ENCODE measurements at regions not wholly inside any gene's neighbourhood (a gene's known extent, or its start where the extent isn't known, plus 50 kb on each side); places are given as distances from the start of the nearest gene placed in this dataset.

GRCh38 chr9:16221366-16221765 lies 649.1 kb downstream of the BNC2 start:
- Histone ChIP-seq H3K4me3 (ENCODE audit: low read depth, low read length, poor library complexity, severe bottlenecking) (no peak overlapping the region), H3K36me3 (ENCODE audit: insufficient read depth, low read length) (no peaks in the 10 kb centered on the region), H3K79me2 (ENCODE audit: insufficient read depth, low read length) (no peaks in the 10 kb centered on the region), H3K9ac (ENCODE audit: low read length) (no peak overlapping the region), H3K9me3 (ENCODE audit: low read length) (no peaks in the 10 kb centered on the region), H4K20me1 (ENCODE audit: insufficient read depth, low read length) (no peaks in the 10 kb centered on the region), H3K27me3 (ENCODE audit: insufficient read depth, low read length) (no peaks in the 10 kb centered on the region), H2AFZ (ENCODE audit: low read length) (no peak overlapping the region), H3K9me2 (ENCODE audit: low read depth, low read length) (no peaks in the 10 kb centered on the region), H3F3A (ENCODE audit: insufficient read depth, low read length) (no peaks in the 10 kb centered on the region), H3K27ac (ENCODE audit: low read depth, low read length, poor library complexity, severe bottlenecking) (no peak overlapping the region), H3K4me1 (ENCODE audit: insufficient read depth, low read length, severe bottlenecking) (no peaks in the 10 kb centered on the region), H3K4me2 (ENCODE audit: low read length) (no peak overlapping the region)
- TF ChIP-seq EZH2 (IDR thresholded peaks at IDR 0.05; ENCODE audit: borderline replicate concordance, low read length) (no peak), CTCF (IDR thresholded peaks at IDR 0.05; ENCODE audit: low read length) (no peak)

- H3K4me2 ChIP-seq (ENCODE audit: low read length) = no peak overlapping the region
- H4K20me1 ChIP-seq (ENCODE audit: insufficient read depth, low read length) = no peaks in the 10 kb centered on the region
- H3K9me2 ChIP-seq (ENCODE audit: low read depth, low read length) = no peaks in the 10 kb centered on the region
- H3K36me3 ChIP-seq (ENCODE audit: insufficient read depth, low read length) = no peaks in the 10 kb centered on the region
- H3K79me2 ChIP-seq (ENCODE audit: insufficient read depth, low read length) = no peaks in the 10 kb centered on the region
- no peaks in the 10 kb centered on the region for H3F3A ChIP-seq (ENCODE audit: insufficient read depth, low read length)
- H3K9me3 ChIP-seq (ENCODE audit: low read length) = no peaks in the 10 kb centered on the region
- no peak overlapping the region for H3K9ac ChIP-seq (ENCODE audit: low read length)
- no peak overlapping the region for H3K27ac ChIP-seq (ENCODE audit: low read depth, low read length, poor library complexity, severe bottlenecking)
- no peak overlapping the region for H2AFZ ChIP-seq (ENCODE audit: low read length)
- H3K27me3 ChIP-seq (ENCODE audit: insufficient read depth, low read length) = no peaks in the 10 kb centered on the region
- TF ChIP-seq CTCF (IDR thresholded peaks at IDR 0.05; ENCODE audit: low read length) (no peak), EZH2 (IDR thresholded peaks at IDR 0.05; ENCODE audit: borderline replicate concordance, low read length) (no peak)
- no peaks in the 10 kb centered on the region for H3K4me1 ChIP-seq (ENCODE audit: insufficient read depth, low read length, severe bottlenecking)
- H3K4me3 ChIP-seq (ENCODE audit: low read depth, low read length, poor library complexity, severe bottlenecking) = no peak overlapping the region
Observed at GRCh38 chr9:16221822-16222547, 648.5 kb downstream of the BNC2 start.

- no peaks in the 10 kb centered on the region for H3F3A ChIP-seq (ENCODE audit: insufficient read depth, low read length)
- no peaks in the 10 kb centered on the region for H3K36me3 ChIP-seq (ENCODE audit: insufficient read depth, low read length)
- no peak overlapping the region for H3K4me3 ChIP-seq (ENCODE audit: low read depth, low read length, poor library complexity, severe bottlenecking)
- H3K4me2 ChIP-seq (ENCODE audit: low read length) = no peak overlapping the region
- H3K9me2 ChIP-seq (ENCODE audit: low read depth, low read length) = no peaks in the 10 kb centered on the region
- H2AFZ ChIP-seq (ENCODE audit: low read length) = no peak overlapping the region
- H3K4me1 ChIP-seq (ENCODE audit: insufficient read depth, low read length, severe bottlenecking) = no peaks in the 10 kb centered on the region
- no peaks in the 10 kb centered on the region for H3K79me2 ChIP-seq (ENCODE audit: insufficient read depth, low read length)
- TF ChIP-seq CTCF (IDR thresholded peaks at IDR 0.05; ENCODE audit: low read length) = no peak
- no peak for TF ChIP-seq EZH2 (IDR thresholded peaks at IDR 0.05; ENCODE audit: borderline replicate concordance, low read length)
- no peaks in the 10 kb centered on the region for H3K9me3 ChIP-seq (ENCODE audit: low read length)
- no peaks in the 10 kb centered on the region for H3K27me3 ChIP-seq (ENCODE audit: insufficient read depth, low read length)
- no peaks in the 10 kb centered on the region for H4K20me1 ChIP-seq (ENCODE audit: insufficient read depth, low read length)
- no peak overlapping the region for H3K27ac ChIP-seq (ENCODE audit: low read depth, low read length, poor library complexity, severe bottlenecking)
- H3K9ac ChIP-seq (ENCODE audit: low read length) = no peak overlapping the region
Observed at GRCh38 chr9:16223074-16223871, 647.2 kb downstream of the BNC2 start.

Data from OCI-LY1 (cell line).